H9 (cell line): ENCODE measurements at regions not wholly inside any gene's neighbourhood (a gene's known extent, or its start where the extent isn't known, plus 50 kb on each side); places are given as distances from the start of the nearest gene placed in this dataset.

Source experiments
- DNase-seq: peaks from one replicate; pipeline ENCODE4 v3.0.0-alpha.2; 2017
- H2AFZ ChIP-seq: one replicate; pipeline ENCODE4 v1.6.1; 2013; ENCODE audit warnings: mild to moderate bottlenecking, low read length, control low read depth, moderate library complexity
- H2AK5ac ChIP-seq: 2 replicates; pipeline ENCODE4 v1.6.1; 2013; ENCODE audit warnings: low read length, control low read depth, mixed read lengths; ENCODE audit not compliant: insufficient read length
- H2BK120ac ChIP-seq: one replicate; pipeline ENCODE4 v1.6.1; 2013; ENCODE audit warnings: low read depth, mild to moderate bottlenecking, low read length, control low read depth, inconsistent platforms; ENCODE audit not compliant: poor library complexity, severe bottlenecking
- H2BK12ac ChIP-seq: 2 replicates; pipeline ENCODE4 v1.6.1; 2013; ENCODE audit warnings: low read length, control low read depth, mixed read lengths, low read depth; ENCODE audit not compliant: insufficient read length
- H2BK15ac ChIP-seq: 2 replicates; pipeline ENCODE4 v1.6.1; 2013; ENCODE audit warnings: low read depth, low read length, control low read depth
- H2BK20ac ChIP-seq: one replicate; pipeline ENCODE4 v1.6.1; 2013; ENCODE audit warnings: low read depth, mild to moderate bottlenecking, low read length, control low read depth, inconsistent platforms; ENCODE audit not compliant: poor library complexity, severe bottlenecking
- H2BK5ac ChIP-seq: 2 replicates; pipeline ENCODE4 v1.6.1; 2013; ENCODE audit warnings: low read length, control low read depth, mixed read lengths; ENCODE audit not compliant: insufficient read length
- H3K14ac ChIP-seq: 2 replicates; pipeline ENCODE4 v1.6.1; 2013; ENCODE audit warnings: low read length, control low read depth; ENCODE audit not compliant: insufficient read depth
- H3K18ac ChIP-seq: 2 replicates; pipeline ENCODE4 v1.6.1; 2013; ENCODE audit warnings: low read depth, mild to moderate bottlenecking, mixed read lengths, low read length, control low read depth; ENCODE audit not compliant: insufficient read length
- H3K23ac ChIP-seq: 2 replicates; pipeline ENCODE4 v1.6.1; 2013; ENCODE audit warnings: low read length, control low read depth, mixed read lengths, low read depth; ENCODE audit not compliant: insufficient read length
- H3K23me2 ChIP-seq: 2 replicates; pipeline ENCODE4 v1.6.1; 2013; ENCODE audit warnings: low read depth, mild to moderate bottlenecking, mixed read lengths, low read length, control low read depth; ENCODE audit not compliant: insufficient read length, poor library complexity, severe bottlenecking
- H3K27ac ChIP-seq: 2 replicates; pipeline ENCODE4 v1.5.1; 2013; ENCODE audit warnings: low read length, control low read depth, mixed read lengths, low read depth; ENCODE audit not compliant: insufficient read length
- H3K27me3 ChIP-seq: 2 replicates; pipeline ENCODE4 v1.6.1; 2013; ENCODE audit warnings: low read length, control low read depth, inconsistent platforms; ENCODE audit not compliant: insufficient read depth
- H3K4ac ChIP-seq: 2 replicates; pipeline ENCODE4 v1.6.1; 2013; ENCODE audit warnings: low read depth, mild to moderate bottlenecking, control low read depth, inconsistent platforms, low read length, moderate library complexity
- H3K4me1 ChIP-seq: 2 replicates; pipeline ENCODE4 v1.6.1; 2013; ENCODE audit warnings: low read length, control low read depth, inconsistent platforms; ENCODE audit not compliant: insufficient read depth
- H3K4me2 ChIP-seq: 2 replicates; pipeline ENCODE4 v1.6.1; 2013; ENCODE audit warnings: low read length, control low read depth, mixed read lengths; ENCODE audit not compliant: insufficient read length, insufficient read depth
- H3K56ac ChIP-seq: 2 replicates; pipeline ENCODE4 v1.6.1; 2013; ENCODE audit warnings: low read depth, mild to moderate bottlenecking, mixed read lengths, low read length, control low read depth; ENCODE audit not compliant: insufficient read length
- H3K79me1 ChIP-seq: 2 replicates; pipeline ENCODE4 v1.6.1; 2013; ENCODE audit warnings: low read depth, mild to moderate bottlenecking, moderate library complexity, low read length, control low read depth, inconsistent platforms; ENCODE audit not compliant: insufficient read depth, poor library complexity, severe bottlenecking
- H3K79me2 ChIP-seq: 2 replicates; pipeline ENCODE4 v1.6.1; 2013; ENCODE audit warnings: low read length, control low read depth, inconsistent platforms; ENCODE audit not compliant: insufficient read depth
- H3K9ac ChIP-seq: 2 replicates; pipeline ENCODE4 v1.6.1; 2013; ENCODE audit warnings: low read length, control low read depth, mixed read lengths; ENCODE audit not compliant: insufficient read length; ENCODE audit errors: extremely low read depth
- H3K9me3 ChIP-seq: one replicate; pipeline ENCODE4 v1.6.1; 2013; ENCODE audit warnings: low read depth, low read length, inconsistent platforms; ENCODE audit not compliant: control insufficient read depth
- H3T11ph ChIP-seq: one replicate; pipeline ENCODE4 v1.6.1; 2013; ENCODE audit warnings: mild to moderate bottlenecking, low read length, control low read depth, inconsistent platforms
- H4K20me1 ChIP-seq: one replicate; pipeline ENCODE4 v1.6.1; 2013; ENCODE audit not compliant: control insufficient read depth, insufficient read length, insufficient read depth
- H4K5ac ChIP-seq: 2 replicates; pipeline ENCODE4 v1.6.1; 2013; ENCODE audit warnings: low read depth, mild to moderate bottlenecking, mixed read lengths, low read length, control low read depth; ENCODE audit not compliant: insufficient read length
- H4K8ac ChIP-seq: replicated peaks from 2 replicates; pipeline ENCODE4 v1.6.1; 2013; ENCODE audit warnings: low read length, control low read depth, mixed read lengths, low read depth; ENCODE audit not compliant: insufficient read length
- H4K91ac ChIP-seq: 2 replicates; pipeline ENCODE4 v1.6.1; 2013; ENCODE audit warnings: low read depth, mild to moderate bottlenecking, moderate library complexity, mixed read lengths, low read length, control low read depth; ENCODE audit not compliant: insufficient read length
- H3K27ac Mint-ChIP-seq, 3 experiments: 2 replicates in 2 of 3; 3 replicates in 1 of 3; pipeline ENCODE4 v1.8.0; 2020 to 2021; ENCODE audit warnings: mixed read lengths in 3 of 3, mild to moderate bottlenecking in 1 of 3, moderate library complexity in 1 of 3
- H3K27me3 Mint-ChIP-seq: 2 replicates; pipeline ENCODE4 v1.8.0; 2021; ENCODE audit warnings: low read depth, mild to moderate bottlenecking, moderate library complexity, mixed read lengths
- H3K36me3 Mint-ChIP-seq, 3 experiments: 2 replicates in 2 of 3; 3 replicates in 1 of 3; pipeline ENCODE4 v1.8.0; 2020 to 2021; ENCODE audit warnings: low read depth in 3 of 3, mixed read lengths in 3 of 3; ENCODE audit not compliant: insufficient read depth in 1 of 3
- H3K4me1 Mint-ChIP-seq, 2 experiments: 2 replicates each; pipeline ENCODE4 v1.8.0; 2020; ENCODE audit warnings: mixed read lengths in 2 of 2
- H3K4me3 Mint-ChIP-seq, 2 experiments: 2 replicates in 1 of 2; 3 replicates in 1 of 2; pipeline ENCODE4 v1.8.0; 2020 to 2021; ENCODE audit warnings: mild to moderate bottlenecking in 2 of 2, mixed read lengths in 2 of 2, moderate library complexity in 1 of 2
- H3K9me3 Mint-ChIP-seq, 2 experiments: 2 replicates in 1 of 2; 3 replicates in 1 of 2; pipeline ENCODE4 v1.8.0; 2020; ENCODE audit warnings: mild to moderate bottlenecking in 2 of 2, mixed read lengths in 2 of 2, moderate library complexity in 1 of 2
- WGBS: extraction: QIAGEN DNeasy Blood & Tissue Kit; methylation state at CpG from one replicate; pipeline ENCODE4 v1.1.7; 2013; ENCODE audit warnings: missing lambda C conversion rate, low lambda C conversion rate, mixed read lengths; ENCODE audit not compliant: insufficient read length; ENCODE audit errors: extremely low coverage; 5-methylcytosine and 5-hydroxymethylcytosine counted together
- TF ChIP-seq, protein P1 (sequence below): fragments of 200-600 bp; sonication (generic); conservative IDR thresholded peaks from 3 replicates; pipeline ENCODE4 v1.8.0; 2021; ENCODE audit warnings: antibody characterized with exemption, mild to moderate bottlenecking

DNA sequence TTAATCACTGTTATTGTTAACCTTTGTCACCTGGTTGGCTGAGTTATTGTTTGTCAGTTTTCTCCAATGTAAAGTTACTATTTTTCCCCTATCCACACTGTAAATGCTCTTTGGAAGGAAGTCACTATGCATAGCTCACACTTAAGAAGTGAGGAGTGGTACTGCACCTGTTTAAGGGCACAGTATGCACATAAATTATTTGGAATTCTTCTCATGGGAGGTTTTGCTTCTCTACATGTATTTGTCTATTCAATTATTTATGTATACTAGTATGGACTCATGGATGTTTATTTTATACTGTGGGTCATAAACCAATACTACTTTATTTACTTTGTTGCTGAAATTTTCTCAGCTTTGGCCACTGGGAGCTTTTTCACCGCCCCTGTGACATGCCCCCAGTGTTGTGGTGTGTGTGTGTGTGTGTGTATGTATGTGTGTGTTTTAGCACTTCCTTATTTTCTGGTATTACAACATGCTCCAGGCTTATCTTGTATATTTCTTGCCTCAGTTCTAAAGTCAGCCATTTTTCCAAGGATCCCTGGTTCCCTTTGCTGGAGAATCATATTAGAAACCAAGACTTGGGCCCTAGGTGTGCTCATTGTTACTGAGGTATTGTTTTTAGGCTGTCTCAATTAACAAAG is 290.5 kb downstream of the KBTBD8 start:
- Histone ChIP-seq H2BK15ac (no peak overlapping the region), H4K5ac (no peak overlapping the region), H2BK120ac (no peak overlapping the region), H3K4me1 (no peaks in the 10 kb centered on the region; the same call in 1 of the 2 replicates), H4K8ac (no peak overlapping the region), H2BK12ac (no peak overlapping the region), H3K23me2 (no peaks in the 10 kb centered on the region), H3K23ac (no peak overlapping the region), H3K79me1 (no peaks in the 10 kb centered on the region), H3K14ac (no peak overlapping the region), H2AK5ac (no peak overlapping the region), H3K79me2 (no peaks in the 10 kb centered on the region), H3K56ac (no peak overlapping the region), H2BK5ac (no peak overlapping the region), H3K9ac (no peak overlapping the region), H3K4ac (no peak overlapping the region), H4K91ac (no peak overlapping the region), H4K20me1 (no peaks in the 10 kb centered on the region), H3K9me3 (no peaks in the 10 kb centered on the region), H3K27me3 (no peaks in the 10 kb centered on the region), H2AFZ (no peak overlapping the region), H3K27ac (no peak overlapping the region), H3K4me2 (no peak overlapping the region), H3K18ac (no peak overlapping the region), H2BK20ac (no peak overlapping the region), H3T11ph (no peak overlapping the region)
- no peaks in the 10 kb centered on the region for H3K9me3 Mint-ChIP-seq
- no peaks in the 10 kb centered on the region for H3K36me3 Mint-ChIP-seq
- no peaks in the 10 kb centered on the region for H3K27me3 Mint-ChIP-seq
- H3K27ac Mint-ChIP-seq, result no peak overlapping the region
- 0 out of 4 replicates have a peak, but pooled peaks cover 0 to 3% of the 10 kb centered on the region in 2 experiments for H3K4me1 Mint-ChIP-seq
- no peak overlapping the region for H3K4me3 Mint-ChIP-seq
- TF ChIP-seq, protein P1, sequence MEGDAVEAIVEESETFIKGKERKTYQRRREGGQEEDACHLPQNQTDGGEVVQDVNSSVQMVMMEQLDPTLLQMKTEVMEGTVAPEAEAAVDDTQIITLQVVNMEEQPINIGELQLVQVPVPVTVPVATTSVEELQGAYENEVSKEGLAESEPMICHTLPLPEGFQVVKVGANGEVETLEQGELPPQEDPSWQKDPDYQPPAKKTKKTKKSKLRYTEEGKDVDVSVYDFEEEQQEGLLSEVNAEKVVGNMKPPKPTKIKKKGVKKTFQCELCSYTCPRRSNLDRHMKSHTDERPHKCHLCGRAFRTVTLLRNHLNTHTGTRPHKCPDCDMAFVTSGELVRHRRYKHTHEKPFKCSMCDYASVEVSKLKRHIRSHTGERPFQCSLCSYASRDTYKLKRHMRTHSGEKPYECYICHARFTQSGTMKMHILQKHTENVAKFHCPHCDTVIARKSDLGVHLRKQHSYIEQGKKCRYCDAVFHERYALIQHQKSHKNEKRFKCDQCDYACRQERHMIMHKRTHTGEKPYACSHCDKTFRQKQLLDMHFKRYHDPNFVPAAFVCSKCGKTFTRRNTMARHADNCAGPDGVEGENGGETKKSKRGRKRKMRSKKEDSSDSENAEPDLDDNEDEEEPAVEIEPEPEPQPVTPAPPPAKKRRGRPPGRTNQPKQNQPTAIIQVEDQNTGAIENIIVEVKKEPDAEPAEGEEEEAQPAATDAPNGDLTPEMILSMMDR, result no peak
- no peak for DNase-seq
- no CpG with 5 or more reads among the region's 1 CpG for WGBS
